ENCODE measurements at regions not wholly inside any gene's neighbourhood (a gene's known extent, or its start where the extent isn't known, plus 50 kb on each side); places are given as distances from the start of the nearest gene placed in this dataset.
A peak's percentile ranks its signal among the peaks of the same experiment; 100 is the strongest.

- no peak overlapping the region for H2AK5ac ChIP-seq (ENCODE audit: insufficient read length, low read length)
- H3T11ph ChIP-seq (ENCODE audit: low read length) = no peak overlapping the region
- no peak overlapping the region for H3K9ac ChIP-seq (ENCODE audit: extremely low read depth, insufficient read length, low read length)
- H3K79me2 ChIP-seq (ENCODE audit: insufficient read depth, low read length) = no peaks in the 10 kb centered on the region
- H3K18ac ChIP-seq (ENCODE audit: insufficient read length, low read depth, low read length) = no peak overlapping the region
- no peaks in the 10 kb centered on the region; the same call in none of the 2 replicates for H3K4me1 ChIP-seq (ENCODE audit: insufficient read depth, low read length)
- no peak overlapping the region for H3K27ac ChIP-seq (ENCODE audit: insufficient read length, low read depth, low read length)
- no peak overlapping the region for H3K14ac ChIP-seq (ENCODE audit: insufficient read depth, low read length)
- no peak overlapping the region for H3K4me2 ChIP-seq (ENCODE audit: insufficient read depth, insufficient read length, low read length)
- WGBS (ENCODE audit: extremely low coverage, insufficient read length, low lambda C conversion rate) = no CpG with 5 or more reads among the region's 3 CpGs
- no peaks in the 10 kb centered on the region for H3K79me1 ChIP-seq (ENCODE audit: insufficient read depth, low read depth, low read length, poor library complexity, severe bottlenecking)
- Mint-ChIP-seq H3K4me3 (no peak overlapping the region), H3K27ac (peak overlapping the region in 1 of 3 experiments; percentile 33; a peak in 1 of 7 replicates), H3K27me3 (ENCODE audit: low read depth) (peaks cover 2% of the 10 kb centered on the region), H3K9me3 (peaks cover 12 to 15% of the 10 kb centered on the region in 2 experiments), H3K36me3 (ENCODE audit: insufficient read depth in 1 of 3, low read depth in 3 of 3) (peaks cover 5 to 10% (median 10%) of the 10 kb centered on the region in 3 experiments), H3K4me1 (peaks cover 7 to 8% of the 10 kb centered on the region in 2 experiments; a peak in 3 of 4 replicates)
- H4K20me1 ChIP-seq (ENCODE audit: control insufficient read depth, insufficient read depth, insufficient read length) = no peaks in the 10 kb centered on the region
- H2AFZ ChIP-seq (ENCODE audit: low read length) = no peak overlapping the region
- H3K9me3 ChIP-seq (ENCODE audit: control insufficient read depth, low read depth, low read length) = no peaks in the 10 kb centered on the region
- H2BK15ac ChIP-seq (ENCODE audit: low read depth, low read length) = no peak overlapping the region
- no peak overlapping the region for H3K4ac ChIP-seq (ENCODE audit: low read depth, low read length)
- H4K91ac ChIP-seq (ENCODE audit: insufficient read length, low read depth, low read length) = no peak overlapping the region
- DNase-seq = no peak
- H2BK12ac ChIP-seq (ENCODE audit: insufficient read length, low read depth, low read length) = no peak overlapping the region
- no peak overlapping the region for H2BK5ac ChIP-seq (ENCODE audit: insufficient read length, low read length)
- H2BK120ac ChIP-seq (ENCODE audit: low read depth, low read length, poor library complexity, severe bottlenecking) = no peak overlapping the region
- no peak overlapping the region for H3K23ac ChIP-seq (ENCODE audit: insufficient read length, low read depth, low read length)
- no peak overlapping the region for H4K5ac ChIP-seq (ENCODE audit: insufficient read length, low read depth, low read length)
- H2BK20ac ChIP-seq (ENCODE audit: low read depth, low read length, poor library complexity, severe bottlenecking) = no peak overlapping the region
- TF ChIP-seq CTCF (conservative IDR thresholded peaks at IDR 0.05) = no peak
- H3K56ac ChIP-seq (ENCODE audit: insufficient read length, low read depth, low read length) = no peak overlapping the region
- no peaks in the 10 kb centered on the region for H3K27me3 ChIP-seq (ENCODE audit: insufficient read depth, low read length)
- no peaks in the 10 kb centered on the region for H3K23me2 ChIP-seq (ENCODE audit: insufficient read length, low read depth, low read length, poor library complexity, severe bottlenecking)
- H4K8ac ChIP-seq (replicated peaks; ENCODE audit: insufficient read length, low read depth, low read length) = no peak overlapping the region
Measured at GRCh38 chr1:60958001-60958400, 124.4 kb upstream of the NFIA start.
